ENCODE measurements at regions not wholly inside any gene's neighbourhood (a gene's known extent, or its start where the extent isn't known, plus 50 kb on each side); places are given as distances from the start of the nearest gene placed in this dataset.

- no peak for FAIRE-seq
These were observed 477.7 kb downstream of the BTBD3 start for GRCh38 chr20:12395353-12395752.

- FAIRE-seq = no peak
These were observed 478.1 kb downstream of the BTBD3 start for GRCh38 chr20:12395760-12396159.

GRCh38 chr20:12399110-12399836, 481.6 kb downstream of the BTBD3 start:
- no peak for FAIRE-seq

GRCh38 chr20:12404941-12405340, 487.2 kb downstream of the BTBD3 start:
- FAIRE-seq = no peak

- no peak for FAIRE-seq
These were observed 489.3 kb downstream of the BTBD3 start for GRCh38 chr20:12406978-12407377.

- no peak for FAIRE-seq
These were observed 491.8 kb downstream of the BTBD3 start for GRCh38 chr20:12409501-12409900.

- no peak for FAIRE-seq
These were observed 493.1 kb downstream of the BTBD3 start for GRCh38 chr20:12410783-12411182.

GRCh38 chr20:12411246-12411940, 493.7 kb downstream of the BTBD3 start:
- FAIRE-seq = no peak

GRCh38 chr20:12413116-12413515, 495.4 kb downstream of the BTBD3 start:
- no peak for FAIRE-seq

- no peak for FAIRE-seq
These were observed 497.0 kb downstream of the BTBD3 start for GRCh38 chr20:12414446-12415274.

GRCh38 chr20:12416281-12416680, 498.6 kb downstream of the BTBD3 start:
- no peak for FAIRE-seq

- no peak for FAIRE-seq
These were observed 516.0 kb downstream of the BTBD3 start for GRCh38 chr20:12433724-12434123.

- no peak for FAIRE-seq
These were observed 517.0 kb downstream of the BTBD3 start for GRCh38 chr20:12434672-12435071.

GRCh38 chr20:12435268-12435667, 517.6 kb downstream of the BTBD3 start:
- FAIRE-seq = no peak

GRCh38 chr20:12453711-12454110, 536.0 kb downstream of the BTBD3 start:
- FAIRE-seq = no peak

GRCh38 chr20:12455148-12455547, 537.5 kb downstream of the BTBD3 start:
- FAIRE-seq = no peak

- no peak for FAIRE-seq
These were observed 540.5 kb downstream of the BTBD3 start for GRCh38 chr20:12458241-12458640.

GRCh38 chr20:12464036-12464435, 544.7 kb upstream of the SPTLC3 start:
- no peak for FAIRE-seq

- no peak for FAIRE-seq
These were observed 541.9 kb upstream of the SPTLC3 start for GRCh38 chr20:12466915-12467314.

- no peak for FAIRE-seq
These were observed 541.0 kb upstream of the SPTLC3 start for GRCh38 chr20:12467758-12468157.

GRCh38 chr20:12482661-12483060, 526.1 kb upstream of the SPTLC3 start:
- FAIRE-seq = no peak

- FAIRE-seq = no peak
These were observed 506.3 kb upstream of the SPTLC3 start for GRCh38 chr20:12502443-12502842.

- no peak for FAIRE-seq
These were observed 504.0 kb upstream of the SPTLC3 start for GRCh38 chr20:12504779-12505178.

- no peak for FAIRE-seq
These were observed 497.3 kb upstream of the SPTLC3 start for GRCh38 chr20:12511499-12511898.

Data from islet of Langerhans (tissue), 1 donor.